ENCODE measurements at regions not wholly inside any gene's neighbourhood (a gene's known extent, or its start where the extent isn't known, plus 50 kb on each side); places are given as distances from the start of the nearest gene placed in this dataset.

DNA sequence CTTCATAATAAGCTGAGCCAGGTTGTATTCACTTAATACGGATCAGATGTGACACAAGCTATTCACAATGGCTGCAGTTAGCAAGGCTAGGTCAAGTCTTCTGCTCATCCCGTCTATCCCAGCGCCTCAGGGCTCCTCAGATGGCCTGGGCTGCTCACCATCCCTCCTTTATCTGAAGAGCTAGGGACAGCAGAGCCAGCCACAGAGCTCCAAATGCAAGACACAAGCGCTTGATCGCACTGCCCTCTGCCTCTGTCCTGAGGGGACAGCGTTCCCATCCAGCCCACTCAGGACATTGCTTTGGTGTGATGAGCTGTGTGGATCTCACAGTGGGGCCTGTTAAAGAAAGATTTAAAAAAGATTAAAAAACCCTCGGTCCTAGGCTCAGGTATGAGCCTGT, 254.4 kb upstream of the HS6ST1 start:
- TF ChIP-seq, protein P1, sequence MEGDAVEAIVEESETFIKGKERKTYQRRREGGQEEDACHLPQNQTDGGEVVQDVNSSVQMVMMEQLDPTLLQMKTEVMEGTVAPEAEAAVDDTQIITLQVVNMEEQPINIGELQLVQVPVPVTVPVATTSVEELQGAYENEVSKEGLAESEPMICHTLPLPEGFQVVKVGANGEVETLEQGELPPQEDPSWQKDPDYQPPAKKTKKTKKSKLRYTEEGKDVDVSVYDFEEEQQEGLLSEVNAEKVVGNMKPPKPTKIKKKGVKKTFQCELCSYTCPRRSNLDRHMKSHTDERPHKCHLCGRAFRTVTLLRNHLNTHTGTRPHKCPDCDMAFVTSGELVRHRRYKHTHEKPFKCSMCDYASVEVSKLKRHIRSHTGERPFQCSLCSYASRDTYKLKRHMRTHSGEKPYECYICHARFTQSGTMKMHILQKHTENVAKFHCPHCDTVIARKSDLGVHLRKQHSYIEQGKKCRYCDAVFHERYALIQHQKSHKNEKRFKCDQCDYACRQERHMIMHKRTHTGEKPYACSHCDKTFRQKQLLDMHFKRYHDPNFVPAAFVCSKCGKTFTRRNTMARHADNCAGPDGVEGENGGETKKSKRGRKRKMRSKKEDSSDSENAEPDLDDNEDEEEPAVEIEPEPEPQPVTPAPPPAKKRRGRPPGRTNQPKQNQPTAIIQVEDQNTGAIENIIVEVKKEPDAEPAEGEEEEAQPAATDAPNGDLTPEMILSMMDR (IDR thresholded peaks at IDR 0.05): no peak
- no peak for TF ChIP-seq POLR2A (IDR thresholded peaks at IDR 0.05)
